B cell (primary cell): ENCODE measurements at regions not wholly inside any gene's neighbourhood (a gene's known extent, or its start where the extent isn't known, plus 50 kb on each side); places are given as distances from the start of the nearest gene placed in this dataset.

ENCODE experiments used
- CTCF ChIP-seq: fragments of 200-600 bp; IDR thresholded peaks from one replicate; pipeline ENCODE4 v1.8.0; 2022; ENCODE audit warnings: antibody characterized with exemption, mild to moderate bottlenecking
- EZH2 ChIP-seq: IDR thresholded peaks from 2 replicates; pipeline ENCODE4 v1.6.1; 2012; ENCODE audit warnings: borderline replicate concordance, low read depth, mild to moderate bottlenecking, moderate library complexity, low read length; ENCODE audit not compliant: insufficient read depth, poor library complexity, severe bottlenecking

- no peak for TF ChIP-seq EZH2
- no peak for TF ChIP-seq CTCF
These were observed 256.9 kb downstream of the SPRY2 start for GRCh38 chr13:80083853-80084676.
